ENCODE measurements at regions not wholly inside any gene's neighbourhood (a gene's known extent, or its start where the extent isn't known, plus 50 kb on each side); places are given as distances from the start of the nearest gene placed in this dataset.

GRCh38 chr2:133651861-133652260, 83.6 kb upstream of the NCKAP5 start:
- no peak overlapping the region for H3K9ac ChIP-seq (ENCODE audit: low read length in 3 of 3)
- FAIRE-seq (no peak), DNase-seq (no peak)
- no peaks in the 10 kb centered on the region for H3K36me3 ChIP-seq (ENCODE audit: control insufficient read depth in 2 of 3, insufficient read depth in 3 of 3, low read length in 3 of 3)
- intact Hi-C loops (cut with DNase I) = no loop called here
- no peak for TF ChIP-seq CTCF (IDR thresholded peaks at IDR 0.05; ENCODE audit: borderline replicate concordance, extremely low read depth, insufficient read depth)
- H3K9me3 ChIP-seq (ENCODE audit: control insufficient read depth in 2 of 3, insufficient read depth in 1 of 3, low read length in 3 of 3) = peaks cover 0 to 6% (median 0%) of the 10 kb centered on the region in 3 donors
- H3K4me1 ChIP-seq (ENCODE audit: control insufficient read depth in 2 of 3, insufficient read depth in 2 of 3, low read depth in 1 of 3, low read length in 3 of 3) = no peaks in the 10 kb centered on the region
- no peak overlapping the region for H3K27ac ChIP-seq (ENCODE audit: low read depth in 2 of 2, low read length in 2 of 2)
- no peaks in the 10 kb centered on the region for H3K27me3 ChIP-seq (ENCODE audit: control insufficient read depth, insufficient read depth, low read length)
- no peak overlapping the region for H3K4me3 ChIP-seq (ENCODE audit: low read length in 3 of 3)

GRCh38 chr2:133652398-133652797, 84.1 kb upstream of the NCKAP5 start:
- Histone ChIP-seq H3K9ac (ENCODE audit: low read length in 3 of 3) (no peak overlapping the region), H3K9me3 (ENCODE audit: control insufficient read depth in 2 of 3, insufficient read depth in 1 of 3, low read length in 3 of 3) (peaks cover 0 to 6% (median 0%) of the 10 kb centered on the region in 3 donors), H3K27me3 (ENCODE audit: control insufficient read depth, insufficient read depth, low read length) (no peaks in the 10 kb centered on the region), H3K4me3 (ENCODE audit: low read length in 3 of 3) (no peak overlapping the region), H3K27ac (ENCODE audit: low read depth in 2 of 2, low read length in 2 of 2) (no peak overlapping the region), H3K4me1 (ENCODE audit: control insufficient read depth in 2 of 3, insufficient read depth in 2 of 3, low read depth in 1 of 3, low read length in 3 of 3) (no peaks in the 10 kb centered on the region), H3K36me3 (ENCODE audit: control insufficient read depth in 2 of 3, insufficient read depth in 3 of 3, low read length in 3 of 3) (no peaks in the 10 kb centered on the region)
- DNase-seq (no peak), FAIRE-seq (no peak)
- TF ChIP-seq CTCF (IDR thresholded peaks at IDR 0.05; ENCODE audit: borderline replicate concordance, extremely low read depth, insufficient read depth) = no peak
- intact Hi-C loops (cut with DNase I) = no loop called here

GRCh38 chr2:133653056-133653455, 84.8 kb upstream of the NCKAP5 start:
- Histone ChIP-seq H3K36me3 (ENCODE audit: control insufficient read depth in 2 of 3, insufficient read depth in 3 of 3, low read length in 3 of 3) (no peaks in the 10 kb centered on the region), H3K4me1 (ENCODE audit: control insufficient read depth in 2 of 3, insufficient read depth in 2 of 3, low read depth in 1 of 3, low read length in 3 of 3) (no peaks in the 10 kb centered on the region), H3K9ac (ENCODE audit: low read length in 3 of 3) (no peak overlapping the region), H3K4me3 (ENCODE audit: low read length in 3 of 3) (no peak overlapping the region), H3K9me3 (ENCODE audit: control insufficient read depth in 2 of 3, insufficient read depth in 1 of 3, low read length in 3 of 3) (peaks cover 0 to 6% (median 0%) of the 10 kb centered on the region in 3 donors), H3K27me3 (ENCODE audit: control insufficient read depth, insufficient read depth, low read length) (no peaks in the 10 kb centered on the region), H3K27ac (ENCODE audit: low read depth in 2 of 2, low read length in 2 of 2) (no peak overlapping the region)
- TF ChIP-seq CTCF (IDR thresholded peaks at IDR 0.05; ENCODE audit: borderline replicate concordance, extremely low read depth, insufficient read depth) = no peak
- no peak for FAIRE-seq
- DNase-seq = no peak
- intact Hi-C loops (cut with DNase I) = no loop called here

GRCh38 chr2:133654949-133655348, 86.7 kb upstream of the NCKAP5 start:
- TF ChIP-seq CTCF (IDR thresholded peaks at IDR 0.05; ENCODE audit: borderline replicate concordance, extremely low read depth, insufficient read depth) = no peak
- DNase-seq (no peak), FAIRE-seq (no peak)
- H3K36me3 ChIP-seq (ENCODE audit: control insufficient read depth in 2 of 3, insufficient read depth in 3 of 3, low read length in 3 of 3) = no peaks in the 10 kb centered on the region
- H3K27me3 ChIP-seq (ENCODE audit: control insufficient read depth, insufficient read depth, low read length) = no peaks in the 10 kb centered on the region
- H3K4me1 ChIP-seq (ENCODE audit: control insufficient read depth in 2 of 3, insufficient read depth in 2 of 3, low read depth in 1 of 3, low read length in 3 of 3) = no peaks in the 10 kb centered on the region
- H3K4me3 ChIP-seq (ENCODE audit: low read length in 3 of 3) = no peak overlapping the region
- intact Hi-C loops (cut with DNase I) = no loop called here
- H3K27ac ChIP-seq (ENCODE audit: low read depth in 2 of 2, low read length in 2 of 2) = no peak overlapping the region
- peaks cover 0 to 6% (median 0%) of the 10 kb centered on the region in 3 donors for H3K9me3 ChIP-seq (ENCODE audit: control insufficient read depth in 2 of 3, insufficient read depth in 1 of 3, low read length in 3 of 3)
- H3K9ac ChIP-seq (ENCODE audit: low read length in 3 of 3) = no peak overlapping the region
